SK-N-SH (cell line): ENCODE measurements at regions not wholly inside any gene's neighbourhood (a gene's known extent, or its start where the extent isn't known, plus 50 kb on each side); places are given as distances from the start of the nearest gene placed in this dataset.

ENCODE experiments used
- CTCF ChIA-PET: fragments of 300-600, 350-600 bp; formaldehyde crosslinking; extraction: SDS; loops from one replicate; lab custom pipeline; 2021; lab: Yijun Ruan, JAX
- POLR2A ChIA-PET: fragments of 350-600 bp; sonication (Branson Sonifier 250); formaldehyde crosslinking; extraction: SDS; loops from one replicate; lab custom pipeline; 2020; ENCODE audit warnings: antibody characterized with exemption, inconsistent platforms; lab: Yijun Ruan, JAX
- DNase-seq: peaks from one replicate; pipeline ENCODE4 v3.0.0; 2012
- H2AFZ ChIP-seq: fragments of 200-600 bp; sonication (generic); 2 replicates; pipeline ENCODE4 v1.8.1; 2016; ENCODE audit warnings: antibody characterized with exemption, mild to moderate bottlenecking, low read depth
- H3F3A ChIP-seq: fragments of 200-600 bp; sonication (generic); replicated peaks from 2 replicates; pipeline ENCODE3; 2016; ENCODE audit warnings: antibody characterized with exemption, mild to moderate bottlenecking; ENCODE audit not compliant: insufficient read depth
- H3K27ac ChIP-seq, 2 experiments: fragments of 200-500 bp in 1 of 2; fragments of 200-600 bp in 1 of 2; sonication (Bioruptor generic) in 1 of 2; sonication (generic), shearing (Covaris generic) in 1 of 2; 2 replicates each; pipeline versions ENCODE4 v1.5.1 to v1.6.1; 2014 to 2016; ENCODE audit warnings: low read depth in 2 of 2, inconsistent platforms in 1 of 2, low read length in 1 of 2, mild to moderate bottlenecking in 1 of 2, mixed read lengths in 1 of 2
- H3K27me3 ChIP-seq: fragments of 200-600 bp; sonication (generic), shearing (Covaris generic); 2 replicates; pipeline ENCODE4 v1.6.1; 2016; ENCODE audit warnings: mixed run types; ENCODE audit not compliant: insufficient read depth
- H3K36me3 ChIP-seq, 2 experiments: fragments of 200-500 bp in 1 of 2; fragments of 200-600 bp in 1 of 2; sonication (Bioruptor generic) in 1 of 2; sonication (generic) in 1 of 2; replicated peaks in 1 of 2; 2 replicates each; pipeline versions ENCODE3 to v1.5.1; 2014 to 2016; ENCODE audit warnings: low read length in 1 of 2, mild to moderate bottlenecking in 1 of 2; ENCODE audit not compliant: insufficient read depth in 2 of 2, control insufficient read depth in 1 of 2
- H3K4me1 ChIP-seq, 2 experiments: fragments of 200-500 bp in 1 of 2; fragments of 200-600 bp in 1 of 2; sonication (Bioruptor generic) in 1 of 2; sonication (generic), shearing (Covaris generic) in 1 of 2; 2 replicates each; pipeline versions ENCODE4 v1.5.1 to v1.6.1; 2014 to 2016; ENCODE audit warnings: low read depth in 1 of 2, low read length in 1 of 2, mixed run types in 1 of 2; ENCODE audit not compliant: insufficient read depth in 2 of 2, control insufficient read depth in 1 of 2
- H3K4me2 ChIP-seq: fragments of 200-600 bp; sonication (generic), shearing (Covaris generic); 2 replicates; pipeline ENCODE4 v1.6.1; 2017; ENCODE audit warnings: mixed run types
- H3K4me3 ChIP-seq, 2 experiments: fragments of 200-500 bp in 1 of 2; fragments of 200-600 bp in 1 of 2; sonication (Bioruptor generic) in 1 of 2; sonication (generic), shearing (Covaris generic) in 1 of 2; 2 replicates each; pipeline versions ENCODE4 v1.5.1 to v1.8.1; 2014 to 2016; ENCODE audit warnings: low read depth in 2 of 2, inconsistent platforms in 1 of 2, low read length in 1 of 2, mild to moderate bottlenecking in 1 of 2, mixed read lengths in 1 of 2, moderate library complexity in 1 of 2
- H3K79me2 ChIP-seq: fragments of 200-600 bp; sonication (generic); 2 replicates; pipeline ENCODE4 v1.8.1; 2017; ENCODE audit warnings: mild to moderate bottlenecking; ENCODE audit not compliant: insufficient read depth
- H3K9ac ChIP-seq: fragments of 200-600 bp; sonication (generic); 2 replicates; pipeline ENCODE4 v1.6.1; 2017; ENCODE audit warnings: mixed run types
- H3K9me2 ChIP-seq: fragments of 200-600 bp; sonication (generic); 2 replicates; pipeline ENCODE4 v1.6.1; 2017; ENCODE audit warnings: mixed run types
- H3K9me3 ChIP-seq: fragments of 200-600 bp; sonication (generic); 2 replicates; pipeline ENCODE4 v1.6.1; 2017; ENCODE audit warnings: mixed run types, mild to moderate bottlenecking, moderate library complexity
- H4K20me1 ChIP-seq: fragments of 200-600 bp; sonication (generic); 2 replicates; pipeline ENCODE4 v1.6.1; 2017; ENCODE audit warnings: mild to moderate bottlenecking, mixed run types; ENCODE audit not compliant: insufficient read depth
- CHD2 ChIP-seq: fragments of 150-350 bp; IDR thresholded peaks from 2 replicates; pipeline ENCODE4 v1.6.1; 2018; ENCODE audit warnings: low read length; ENCODE audit not compliant: partially characterized antibody
- EP300 ChIP-seq, 2 experiments: IDR thresholded peaks; 2 replicates each; pipeline versions ENCODE4 v1.4.0 to v1.6.1; 2012; ENCODE audit warnings: borderline replicate concordance in 1 of 2, low read depth in 1 of 2, low read length in 1 of 2
- GABPA ChIP-seq: IDR thresholded peaks from 2 replicates; pipeline ENCODE4 v1.4.0; 2012; ENCODE audit warnings: low read depth, mild to moderate bottlenecking
- IRF3 ChIP-seq: fragments of 150-350 bp; IDR thresholded peaks from 2 replicates; pipeline ENCODE4 v1.6.1; 2016; ENCODE audit warnings: mild to moderate bottlenecking, low read depth, low read length
- JUND ChIP-seq: IDR thresholded peaks from 2 replicates; pipeline ENCODE4 v1.4.0; 2012
- MEF2A ChIP-seq: IDR thresholded peaks from 2 replicates; pipeline ENCODE4 v1.4.0; 2012; ENCODE audit warnings: low read depth, borderline replicate concordance
- MXI1 ChIP-seq: IDR thresholded peaks from 2 replicates; pipeline ENCODE4 v1.6.1; 2012; ENCODE audit warnings: mild to moderate bottlenecking, low read depth, low read length, improper control_type of control experiment
- NRF1 ChIP-seq: IDR thresholded peaks from 2 replicates; pipeline ENCODE4 v1.6.1; 2012; ENCODE audit warnings: low read depth, mild to moderate bottlenecking, low read length
- RCOR1 ChIP-seq: fragments of 150-350 bp; IDR thresholded peaks from 2 replicates; pipeline ENCODE4 v1.6.1; 2017; ENCODE audit warnings: antibody characterized with exemption, low read length
- SMC3 ChIP-seq: IDR thresholded peaks from 2 replicates; pipeline ENCODE4 v1.6.1; 2012; ENCODE audit warnings: low read depth, low read length, improper control_type of control experiment
- ZBTB33 ChIP-seq: IDR thresholded peaks from 2 replicates; pipeline ENCODE4 v1.4.0; 2012; ENCODE audit warnings: low read depth, borderline replicate concordance
- WGBS: methylation state at CpG from one replicate; pipeline ENCODE4 v1.1.6; 2017; ENCODE audit warnings: low lambda C conversion rate; 5-methylcytosine and 5-hydroxymethylcytosine counted together

- TF ChIP-seq IRF3: no peak
- no peak for TF ChIP-seq JUND
- no peak for TF ChIP-seq RCOR1
These were observed 184.5 kb upstream of the PHF14 start (continued) for GRCh38 chr7:10789170-10789569.

GRCh38 chr7:10790910-10791309 is 182.8 kb upstream of the PHF14 start:
- Histone ChIP-seq H2AFZ (no peak overlapping the region), H3K4me3 (no peak overlapping the region), H3K79me2 (no peaks in the 10 kb centered on the region), H3K36me3 (no peaks in the 10 kb centered on the region), H3K9ac (no peak overlapping the region), H3K4me2 (no peak overlapping the region), H3K9me2 (no peaks in the 10 kb centered on the region), H3K9me3 (no peaks in the 10 kb centered on the region), H3K27ac (no peak overlapping the region), H4K20me1 (no peaks in the 10 kb centered on the region), H3K27me3 (no peaks in the 10 kb centered on the region), H3F3A (no peaks in the 10 kb centered on the region), H3K4me1 (no peaks in the 10 kb centered on the region)
- CTCF ChIA-PET: no interaction called here
- WGBS: 38% methylated on average over 3 of the region's 3 CpGs
- no peak for DNase-seq
- TF ChIP-seq GABPA (no peak), SMC3 (no peak), JUND (no peak), MXI1 (no peak), EP300 (IDR thresholded peaks at IDR 0.05; ENCODE audit: borderline replicate concordance in 1 of 2, low read depth in 1 of 2, low read length in 1 of 2) (no peak), IRF3 (no peak), MEF2A (no peak), ZBTB33 (no peak), CHD2 (no peak), NRF1 (no peak)
- POLR2A ChIA-PET: no interaction called here
